H9 (cell line): ENCODE measurements at regions not wholly inside any gene's neighbourhood (a gene's known extent, or its start where the extent isn't known, plus 50 kb on each side); places are given as distances from the start of the nearest gene placed in this dataset.

Experiments used
- DNase-seq: peaks from one replicate; pipeline ENCODE4 v3.0.0-alpha.2; 2017
- H2AFZ ChIP-seq: one replicate; pipeline ENCODE4 v1.6.1; 2013; ENCODE audit warnings: mild to moderate bottlenecking, low read length, control low read depth, moderate library complexity
- H2AK5ac ChIP-seq: 2 replicates; pipeline ENCODE4 v1.6.1; 2013; ENCODE audit warnings: low read length, control low read depth, mixed read lengths; ENCODE audit not compliant: insufficient read length
- H2BK120ac ChIP-seq: one replicate; pipeline ENCODE4 v1.6.1; 2013; ENCODE audit warnings: low read depth, mild to moderate bottlenecking, low read length, control low read depth, inconsistent platforms; ENCODE audit not compliant: poor library complexity, severe bottlenecking
- H2BK12ac ChIP-seq: 2 replicates; pipeline ENCODE4 v1.6.1; 2013; ENCODE audit warnings: low read length, control low read depth, mixed read lengths, low read depth; ENCODE audit not compliant: insufficient read length
- H2BK15ac ChIP-seq: 2 replicates; pipeline ENCODE4 v1.6.1; 2013; ENCODE audit warnings: low read depth, low read length, control low read depth
- H2BK20ac ChIP-seq: one replicate; pipeline ENCODE4 v1.6.1; 2013; ENCODE audit warnings: low read depth, mild to moderate bottlenecking, low read length, control low read depth, inconsistent platforms; ENCODE audit not compliant: poor library complexity, severe bottlenecking
- H2BK5ac ChIP-seq: 2 replicates; pipeline ENCODE4 v1.6.1; 2013; ENCODE audit warnings: low read length, control low read depth, mixed read lengths; ENCODE audit not compliant: insufficient read length
- H3K14ac ChIP-seq: 2 replicates; pipeline ENCODE4 v1.6.1; 2013; ENCODE audit warnings: low read length, control low read depth; ENCODE audit not compliant: insufficient read depth
- H3K18ac ChIP-seq: 2 replicates; pipeline ENCODE4 v1.6.1; 2013; ENCODE audit warnings: low read depth, mild to moderate bottlenecking, mixed read lengths, low read length, control low read depth; ENCODE audit not compliant: insufficient read length
- H3K23ac ChIP-seq: 2 replicates; pipeline ENCODE4 v1.6.1; 2013; ENCODE audit warnings: low read length, control low read depth, mixed read lengths, low read depth; ENCODE audit not compliant: insufficient read length
- H3K23me2 ChIP-seq: 2 replicates; pipeline ENCODE4 v1.6.1; 2013; ENCODE audit warnings: low read depth, mild to moderate bottlenecking, mixed read lengths, low read length, control low read depth; ENCODE audit not compliant: insufficient read length, poor library complexity, severe bottlenecking
- H3K27ac ChIP-seq: 2 replicates; pipeline ENCODE4 v1.5.1; 2013; ENCODE audit warnings: low read length, control low read depth, mixed read lengths, low read depth; ENCODE audit not compliant: insufficient read length
- H3K27me3 ChIP-seq: 2 replicates; pipeline ENCODE4 v1.6.1; 2013; ENCODE audit warnings: low read length, control low read depth, inconsistent platforms; ENCODE audit not compliant: insufficient read depth
- H3K4ac ChIP-seq: 2 replicates; pipeline ENCODE4 v1.6.1; 2013; ENCODE audit warnings: low read depth, mild to moderate bottlenecking, control low read depth, inconsistent platforms, low read length, moderate library complexity
- H3K4me1 ChIP-seq: 2 replicates; pipeline ENCODE4 v1.6.1; 2013; ENCODE audit warnings: low read length, control low read depth, inconsistent platforms; ENCODE audit not compliant: insufficient read depth
- H3K4me2 ChIP-seq: 2 replicates; pipeline ENCODE4 v1.6.1; 2013; ENCODE audit warnings: low read length, control low read depth, mixed read lengths; ENCODE audit not compliant: insufficient read length, insufficient read depth
- H3K56ac ChIP-seq: 2 replicates; pipeline ENCODE4 v1.6.1; 2013; ENCODE audit warnings: low read depth, mild to moderate bottlenecking, mixed read lengths, low read length, control low read depth; ENCODE audit not compliant: insufficient read length
- H3K79me1 ChIP-seq: 2 replicates; pipeline ENCODE4 v1.6.1; 2013; ENCODE audit warnings: low read depth, mild to moderate bottlenecking, moderate library complexity, low read length, control low read depth, inconsistent platforms; ENCODE audit not compliant: insufficient read depth, poor library complexity, severe bottlenecking
- H3K79me2 ChIP-seq: 2 replicates; pipeline ENCODE4 v1.6.1; 2013; ENCODE audit warnings: low read length, control low read depth, inconsistent platforms; ENCODE audit not compliant: insufficient read depth
- H3K9ac ChIP-seq: 2 replicates; pipeline ENCODE4 v1.6.1; 2013; ENCODE audit warnings: low read length, control low read depth, mixed read lengths; ENCODE audit not compliant: insufficient read length; ENCODE audit errors: extremely low read depth
- H3K9me3 ChIP-seq: one replicate; pipeline ENCODE4 v1.6.1; 2013; ENCODE audit warnings: low read depth, low read length, inconsistent platforms; ENCODE audit not compliant: control insufficient read depth
- H3T11ph ChIP-seq: one replicate; pipeline ENCODE4 v1.6.1; 2013; ENCODE audit warnings: mild to moderate bottlenecking, low read length, control low read depth, inconsistent platforms
- H4K20me1 ChIP-seq: one replicate; pipeline ENCODE4 v1.6.1; 2013; ENCODE audit not compliant: control insufficient read depth, insufficient read length, insufficient read depth
- H4K5ac ChIP-seq: 2 replicates; pipeline ENCODE4 v1.6.1; 2013; ENCODE audit warnings: low read depth, mild to moderate bottlenecking, mixed read lengths, low read length, control low read depth; ENCODE audit not compliant: insufficient read length
- H4K8ac ChIP-seq: replicated peaks from 2 replicates; pipeline ENCODE4 v1.6.1; 2013; ENCODE audit warnings: low read length, control low read depth, mixed read lengths, low read depth; ENCODE audit not compliant: insufficient read length
- H4K91ac ChIP-seq: 2 replicates; pipeline ENCODE4 v1.6.1; 2013; ENCODE audit warnings: low read depth, mild to moderate bottlenecking, moderate library complexity, mixed read lengths, low read length, control low read depth; ENCODE audit not compliant: insufficient read length
- H3K27ac Mint-ChIP-seq, 3 experiments: 2 replicates in 2 of 3; 3 replicates in 1 of 3; pipeline ENCODE4 v1.8.0; 2020 to 2021; ENCODE audit warnings: mixed read lengths in 3 of 3, mild to moderate bottlenecking in 1 of 3, moderate library complexity in 1 of 3
- H3K27me3 Mint-ChIP-seq: 2 replicates; pipeline ENCODE4 v1.8.0; 2021; ENCODE audit warnings: low read depth, mild to moderate bottlenecking, moderate library complexity, mixed read lengths
- H3K36me3 Mint-ChIP-seq, 3 experiments: 2 replicates in 2 of 3; 3 replicates in 1 of 3; pipeline ENCODE4 v1.8.0; 2020 to 2021; ENCODE audit warnings: low read depth in 3 of 3, mixed read lengths in 3 of 3; ENCODE audit not compliant: insufficient read depth in 1 of 3
- H3K4me1 Mint-ChIP-seq, 2 experiments: 2 replicates each; pipeline ENCODE4 v1.8.0; 2020; ENCODE audit warnings: mixed read lengths in 2 of 2
- H3K4me3 Mint-ChIP-seq, 2 experiments: 2 replicates in 1 of 2; 3 replicates in 1 of 2; pipeline ENCODE4 v1.8.0; 2020 to 2021; ENCODE audit warnings: mild to moderate bottlenecking in 2 of 2, mixed read lengths in 2 of 2, moderate library complexity in 1 of 2
- H3K9me3 Mint-ChIP-seq, 2 experiments: 2 replicates in 1 of 2; 3 replicates in 1 of 2; pipeline ENCODE4 v1.8.0; 2020; ENCODE audit warnings: mild to moderate bottlenecking in 2 of 2, mixed read lengths in 2 of 2, moderate library complexity in 1 of 2
- WGBS: extraction: QIAGEN DNeasy Blood & Tissue Kit; methylation state at CpG from one replicate; pipeline ENCODE4 v1.1.7; 2013; ENCODE audit warnings: missing lambda C conversion rate, low lambda C conversion rate, mixed read lengths; ENCODE audit not compliant: insufficient read length; ENCODE audit errors: extremely low coverage; 5-methylcytosine and 5-hydroxymethylcytosine counted together
- TF ChIP-seq, protein P1 (sequence below): fragments of 200-600 bp; sonication (generic); conservative IDR thresholded peaks from 3 replicates; pipeline ENCODE4 v1.8.0; 2021; ENCODE audit warnings: antibody characterized with exemption, mild to moderate bottlenecking

DNA sequence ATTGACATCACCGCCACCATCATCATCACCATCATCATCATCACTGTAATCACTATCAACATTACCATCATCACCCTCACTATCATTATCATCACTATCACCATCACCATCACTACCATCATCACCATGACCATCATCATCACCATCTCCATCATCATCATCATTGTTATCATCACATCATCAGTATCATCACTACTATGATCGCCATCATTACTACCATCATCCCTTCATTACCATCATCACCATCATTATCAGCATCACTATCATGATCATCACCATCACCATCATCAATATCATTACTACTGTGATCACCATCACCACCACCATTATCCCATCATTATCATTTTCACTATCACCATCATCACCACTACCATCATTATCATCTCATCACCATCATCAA, 368.3 kb downstream of the SEC14L1 start:
- Mint-ChIP-seq H3K27ac (no peak overlapping the region), H3K36me3 (no peaks in the 10 kb centered on the region), H3K9me3 (peaks cover 10 to 11% of the 10 kb centered on the region in 2 experiments), H3K27me3 (no peaks in the 10 kb centered on the region; the same call in none of the 2 replicates), H3K4me1 (peaks cover 7 to 10% of the 10 kb centered on the region in 2 experiments), H3K4me3 (no peak overlapping the region)
- Histone ChIP-seq H4K8ac (no peak overlapping the region), H4K5ac (no peak overlapping the region), H2AK5ac (no peak overlapping the region), H3K23me2 (no peaks in the 10 kb centered on the region), H3T11ph (no peak overlapping the region), H3K18ac (no peak overlapping the region), H2BK15ac (no peak overlapping the region), H3K14ac (no peak overlapping the region), H3K23ac (no peak overlapping the region), H2BK5ac (no peak overlapping the region), H2BK120ac (no peak overlapping the region), H3K4me2 (no peak overlapping the region), H3K27ac (no peak overlapping the region), H3K56ac (no peak overlapping the region), H3K9me3 (no peaks in the 10 kb centered on the region), H3K79me1 (no peaks in the 10 kb centered on the region), H2BK20ac (no peak overlapping the region), H3K9ac (no peak overlapping the region), H3K79me2 (no peaks in the 10 kb centered on the region), H3K4me1 (0 out of 2 replicates have a peak, but pooled peaks cover 3% of the 10 kb centered on the region), H3K4ac (no peak overlapping the region), H3K27me3 (no peaks in the 10 kb centered on the region), H2AFZ (no peak overlapping the region), H4K20me1 (no peaks in the 10 kb centered on the region), H2BK12ac (no peak overlapping the region), H4K91ac (no peak overlapping the region)
- WGBS, result no CpG with 5 or more reads among the region's 2 CpGs
- TF ChIP-seq, protein P1, sequence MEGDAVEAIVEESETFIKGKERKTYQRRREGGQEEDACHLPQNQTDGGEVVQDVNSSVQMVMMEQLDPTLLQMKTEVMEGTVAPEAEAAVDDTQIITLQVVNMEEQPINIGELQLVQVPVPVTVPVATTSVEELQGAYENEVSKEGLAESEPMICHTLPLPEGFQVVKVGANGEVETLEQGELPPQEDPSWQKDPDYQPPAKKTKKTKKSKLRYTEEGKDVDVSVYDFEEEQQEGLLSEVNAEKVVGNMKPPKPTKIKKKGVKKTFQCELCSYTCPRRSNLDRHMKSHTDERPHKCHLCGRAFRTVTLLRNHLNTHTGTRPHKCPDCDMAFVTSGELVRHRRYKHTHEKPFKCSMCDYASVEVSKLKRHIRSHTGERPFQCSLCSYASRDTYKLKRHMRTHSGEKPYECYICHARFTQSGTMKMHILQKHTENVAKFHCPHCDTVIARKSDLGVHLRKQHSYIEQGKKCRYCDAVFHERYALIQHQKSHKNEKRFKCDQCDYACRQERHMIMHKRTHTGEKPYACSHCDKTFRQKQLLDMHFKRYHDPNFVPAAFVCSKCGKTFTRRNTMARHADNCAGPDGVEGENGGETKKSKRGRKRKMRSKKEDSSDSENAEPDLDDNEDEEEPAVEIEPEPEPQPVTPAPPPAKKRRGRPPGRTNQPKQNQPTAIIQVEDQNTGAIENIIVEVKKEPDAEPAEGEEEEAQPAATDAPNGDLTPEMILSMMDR, result no peak
- DNase-seq, result no peak
